Stimulated activated CD4-positive, alpha-beta T cell treated with anti-CD3 and anti-CD28 coated beads, TNF-alpha, amount 100 ng/mL, for 4 hours (primary cell): ENCODE measurements at regions not wholly inside any gene's neighbourhood (a gene's known extent, or its start where the extent isn't known, plus 50 kb on each side); places are given as distances from the start of the nearest gene placed in this dataset.

Experiments
- DNase-seq, 3 experiments: peaks; one replicate each; pipeline ENCODE4 v3.0.0-alpha.2; 2020; ENCODE audit warnings: low read depth in 3 of 3

GRCh38 chr2:118510807-118511206 lies 336.6 kb downstream of the EN1 start:
- DNase-seq: no peak

GRCh38 chr2:118509319-118510004 lies 338.0 kb downstream of the EN1 start:
- no peak for DNase-seq

GRCh38 chr2:118508282-118508681 lies 339.2 kb downstream of the EN1 start:
- no peak for DNase-seq

GRCh38 chr2:118505436-118505835 lies 342.0 kb downstream of the EN1 start:
- DNase-seq: no peak

- no peak for DNase-seq
Observed at GRCh38 chr2:118502106-118502505, 345.3 kb downstream of the EN1 start.

GRCh38 chr2:118498943-118499342 lies 348.5 kb downstream of the EN1 start:
- no peak for DNase-seq

GRCh38 chr2:118496870-118497611 lies 350.4 kb downstream of the EN1 start:
- no peak for DNase-seq

GRCh38 chr2:118496467-118496866 lies 351.0 kb downstream of the EN1 start:
- DNase-seq: no peak

- DNase-seq: no peak
Observed at GRCh38 chr2:118495290-118495689, 352.2 kb downstream of the EN1 start.

GRCh38 chr2:118493213-118493612 lies 354.2 kb downstream of the EN1 start:
- no peak for DNase-seq

GRCh38 chr2:118492335-118492734 lies 355.1 kb downstream of the EN1 start:
- no peak for DNase-seq

- DNase-seq: no peak
Observed at GRCh38 chr2:118490330-118490729, 357.1 kb downstream of the EN1 start.

- no peak for DNase-seq
Observed at GRCh38 chr2:118489712-118490299, 357.6 kb downstream of the EN1 start.

GRCh38 chr2:118481299-118481698 lies 366.1 kb downstream of the EN1 start:
- no peak for DNase-seq

GRCh38 chr2:118479020-118479419 lies 368.4 kb downstream of the EN1 start:
- DNase-seq: no peak

GRCh38 chr2:118477111-118477862 lies 370.2 kb downstream of the EN1 start:
- no peak for DNase-seq

GRCh38 chr2:118475622-118476205 lies 371.7 kb downstream of the EN1 start:
- DNase-seq: no peak

GRCh38 chr2:118474541-118474920 lies 372.9 kb downstream of the EN1 start:
- no peak for DNase-seq

- DNase-seq: no peak
Observed at GRCh38 chr2:118473846-118474540, 373.5 kb downstream of the EN1 start.

- no peak for DNase-seq
Observed at GRCh38 chr2:118473241-118473640, 374.2 kb downstream of the EN1 start.

GRCh38 chr2:118470297-118470696 lies 377.2 kb downstream of the EN1 start:
- no peak for DNase-seq
